A549 (cell line): ENCODE measurements at regions not wholly inside any gene's neighbourhood (a gene's known extent, or its start where the extent isn't known, plus 50 kb on each side); places are given as distances from the start of the nearest gene placed in this dataset.

ENCODE experiments used
- ATAC-seq, 2 experiments: fragments of 200-7000 bp in 1 of 2; fragments of >200 bp in 1 of 2; cut with Nextera tagmentation in 1 of 2; cut with Tn5 transposase in 1 of 2; 3 replicates each; pipeline versions ENCODE4 v1.8.0 to v1.9.1; 2018 to 2020; ENCODE audit warnings: mild to moderate bottlenecking in 1 of 2, moderate library complexity in 1 of 2
- CTCF ChIA-PET: fragments of 300-600 bp; sonication (Branson Sonifier 250); formaldehyde crosslinking; extraction: SDS; loops from one replicate; lab custom pipeline; 2021; ENCODE audit warnings: antibody characterized with exemption, inconsistent platforms; lab: Yijun Ruan, JAX
- POLR2A ChIA-PET: fragments of 350-600 bp; formaldehyde crosslinking; extraction: SDS; loops from one replicate; lab custom pipeline; 2021; ENCODE audit warnings: antibody characterized with exemption, inconsistent platforms; lab: Yijun Ruan, JAX
- DNase-seq, 2 experiments: peaks; one replicate each; pipeline versions ENCODE4 v3.0.0 to v3.0.0-alpha.2; 2011 to 2016; ENCODE audit warnings: low read depth in 1 of 2, low spot score in 1 of 2
- FAIRE-seq: peaks from 2 replicates; lab custom pipeline; 2011; peaks lifted over from hg19 to GRCh38; lab: Jason Lieb, UNC
- H3K27ac ChIP-seq, 2 experiments: fragments of >200 bp; sonication (Bioruptor Twin); formaldehyde crosslinking; 3 replicates each; pipeline ENCODE4 v1.5.1; 2016 to 2017
- H3K4me1 ChIP-seq: fragments of >200 bp; sonication (Bioruptor Twin); formaldehyde crosslinking; 3 replicates; pipeline ENCODE4 v1.6.1; 2016
- H3K4me2 ChIP-seq: fragments of >200 bp; sonication (Bioruptor Twin); formaldehyde crosslinking; 3 replicates; pipeline ENCODE4 v1.6.1; 2016
- H3K4me3 ChIP-seq: fragments of >200 bp; sonication (Bioruptor Twin); formaldehyde crosslinking; 3 replicates; pipeline ENCODE4 v1.5.1; 2016
- H3K9me3 ChIP-seq: fragments of >200 bp; sonication (Bioruptor Twin); formaldehyde crosslinking; 3 replicates; pipeline ENCODE4 v1.6.1; 2016
- BHLHE40 ChIP-seq: IDR thresholded peaks from 2 replicates; pipeline ENCODE4 v1.6.1; 2012; ENCODE audit warnings: low read depth, low read length, inconsistent platforms
- CBX2 ChIP-seq: fragments of 200-600 bp; sonication (generic); IDR thresholded peaks from 2 replicates; pipeline ENCODE4 v1.6.1; 2016; ENCODE audit warnings: low read depth, mild to moderate bottlenecking, borderline replicate concordance
- CHD4 ChIP-seq: fragments of 200-600 bp; sonication (generic); IDR thresholded peaks from 2 replicates; pipeline ENCODE4 v1.6.1; 2016; ENCODE audit warnings: antibody characterized with exemption, mild to moderate bottlenecking, borderline replicate concordance
- EHF ChIP-seq: fragments of 250-450 bp; sonication (Bioruptor Pico); IDR thresholded peaks from 2 replicates; pipeline ENCODE4 v1.5.0; 2020; ENCODE audit warnings: mild to moderate bottlenecking
- FOSB ChIP-seq: fragments of 250-450 bp; sonication (Bioruptor Pico); IDR thresholded peaks from 2 replicates; pipeline ENCODE4 v1.5.0; 2020; ENCODE audit warnings: mild to moderate bottlenecking, moderate library complexity
- FOXS1 ChIP-seq: fragments of 250-450 bp; sonication (Bioruptor Pico); IDR thresholded peaks from 2 replicates; pipeline ENCODE4 v1.5.0; 2020; ENCODE audit warnings: mild to moderate bottlenecking, moderate library complexity
- GATA3 ChIP-seq: IDR thresholded peaks from 2 replicates; pipeline ENCODE4 v1.6.1; 2012; ENCODE audit warnings: borderline replicate concordance
- HOXA7 ChIP-seq: fragments of 250-450 bp; sonication (Bioruptor Pico); IDR thresholded peaks from 2 replicates; pipeline ENCODE4 v1.5.0; 2020; ENCODE audit warnings: mild to moderate bottlenecking, moderate library complexity
- JUN ChIP-seq, 2 experiments: fragments of >200 bp; sonication (Bioruptor Twin); formaldehyde crosslinking; IDR thresholded peaks; 2 replicates in 1 of 2; 3 replicates in 1 of 2; pipeline ENCODE4 v1.6.1; 2016 to 2017
- JUNB ChIP-seq: fragments of >200 bp; sonication (Bioruptor Twin); formaldehyde crosslinking; IDR thresholded peaks from 2 replicates; pipeline ENCODE4 v1.6.1; 2016
- KDM1A ChIP-seq: fragments of 200-600 bp; sonication (generic); IDR thresholded peaks from 2 replicates; pipeline ENCODE4 v1.6.1; 2016; ENCODE audit warnings: low read depth, mild to moderate bottlenecking
- KDM5A ChIP-seq: fragments of 200-600 bp; sonication (generic); IDR thresholded peaks from 2 replicates; pipeline ENCODE4 v1.6.1; 2016; ENCODE audit warnings: antibody characterized with exemption, mild to moderate bottlenecking
- MAFK ChIP-seq: fragments of 450-650 bp; IDR thresholded peaks from 2 replicates; pipeline ENCODE4 v1.6.1; 2014; ENCODE audit not compliant: partially characterized antibody
- MAZ ChIP-seq: fragments of 150-350 bp; IDR thresholded peaks from 2 replicates; pipeline ENCODE4 v1.6.1; 2014; ENCODE audit warnings: antibody characterized with exemption, low read depth, low read length, borderline replicate concordance
- NPAS2 ChIP-seq: fragments of 250-450 bp; sonication (Bioruptor Pico); IDR thresholded peaks from 2 replicates; pipeline ENCODE4 v1.8.0; 2022; ENCODE audit warnings: mild to moderate bottlenecking, moderate library complexity, borderline replicate concordance
- NR3C1 ChIP-seq: fragments of >200 bp; sonication (Bioruptor Twin); formaldehyde crosslinking; IDR thresholded peaks from 3 replicates; pipeline ENCODE4 v1.6.1; 2017
- RAD21 ChIP-seq, 2 experiments: fragments of >200 bp in 1 of 2; sonication (Bioruptor Twin) in 1 of 2; formaldehyde crosslinking in 1 of 2; IDR thresholded peaks in 1 of 2; conservative IDR thresholded peaks in 1 of 2; 2 replicates in 1 of 2; 3 replicates in 1 of 2; pipeline ENCODE4 v1.6.1; 2012 to 2018; ENCODE audit warnings: inconsistent platforms in 1 of 2
- RFX5 ChIP-seq: fragments of 450-650 bp; IDR thresholded peaks from 2 replicates; pipeline ENCODE4 v1.7.1; 2014; ENCODE audit warnings: antibody characterized with exemption, mild to moderate bottlenecking, moderate library complexity
- TFCP2L1 ChIP-seq: fragments of 250-450 bp; sonication (Bioruptor Pico); IDR thresholded peaks from 2 replicates; pipeline ENCODE4 v1.5.0; 2021; ENCODE audit warnings: mild to moderate bottlenecking
- TP53 ChIP-seq: fragments of 250-450 bp; sonication (Bioruptor Pico); IDR thresholded peaks from 2 replicates; pipeline ENCODE4 v1.5.0; 2021; ENCODE audit warnings: mild to moderate bottlenecking, moderate library complexity
- ZC3H11A ChIP-seq: fragments of 450-650 bp; IDR thresholded peaks from 2 replicates; pipeline ENCODE4 v1.6.1; 2014; ENCODE audit warnings: antibody characterized with exemption, mild to moderate bottlenecking
- ZFP36 ChIP-seq: fragments of 450-650 bp; IDR thresholded peaks from 2 replicates; pipeline ENCODE4 v1.6.1; 2014; ENCODE audit warnings: borderline replicate concordance; ENCODE audit not compliant: partially characterized antibody
- WGBS: methylation state at CpG from one replicate; pipeline ENCODE4 v1.1.6; 2017; ENCODE audit errors: missing lambda C conversion rate; 5-methylcytosine and 5-hydroxymethylcytosine counted together
- TF ChIP-seq, protein P1 (sequence below): fragments of >200 bp; sonication (Bioruptor Twin); formaldehyde crosslinking; IDR thresholded peaks from 2 replicates; pipeline ENCODE4 v1.6.1; 2016
- TF ChIP-seq, protein P2 (sequence below): IDR thresholded peaks from 2 replicates; pipeline ENCODE4 v1.6.1; 2012
- TF ChIP-seq, protein P3 (sequence below): fragments of 150-350 bp; IDR thresholded peaks from 2 replicates; pipeline ENCODE4 v1.6.1; 2014; ENCODE audit warnings: low read depth, mild to moderate bottlenecking, low read length
- TF ChIP-seq, protein P4 (sequence below): fragments of 250-450 bp; sonication (Bioruptor Pico); IDR thresholded peaks from 2 replicates; pipeline ENCODE4 v1.5.0; 2020; ENCODE audit warnings: low read depth, mild to moderate bottlenecking, moderate library complexity

DNA sequence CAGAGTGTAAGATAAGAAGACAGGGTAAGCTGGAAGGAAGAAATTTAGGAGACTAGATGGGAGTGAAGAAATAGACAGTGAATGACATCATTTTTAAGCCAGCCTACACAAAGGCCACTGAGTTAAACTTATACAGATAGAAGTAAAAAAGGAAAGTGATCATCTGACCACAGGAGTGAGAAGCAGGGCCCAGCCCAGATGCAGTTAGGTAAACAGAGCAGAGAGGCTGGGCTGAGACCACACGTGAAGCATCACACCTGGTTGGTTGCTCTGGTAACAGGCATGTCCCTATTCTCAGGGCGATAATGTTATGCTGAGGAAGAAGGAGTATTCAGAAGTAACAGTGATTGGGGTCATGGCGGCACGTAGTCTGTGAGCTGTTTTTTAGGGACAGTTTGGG, 1079.4 kb downstream of the AACS start:
- POLR2A ChIA-PET, result no interaction called here
- DNase-seq (no peak), ATAC-seq (no peak)
- CTCF ChIA-PET, result no interaction called here
- H3K4me3 ChIP-seq, result no peak overlapping the region
- H3K4me1 ChIP-seq, result no peaks in the 10 kb centered on the region
- TF ChIP-seq RAD21 (conservative IDR thresholded peaks at IDR 0.05 in 1 of 2, IDR thresholded peaks at IDR 0.05 in 1 of 2) (no peak), JUNB (no peak), KDM1A (no peak), FOSB (CRISPR knock-in tag) (no peak), ZFP36 (no peak), NPAS2 (CRISPR knock-in tag) (no peak), EHF (CRISPR knock-in tag) (no peak)
- TF ChIP-seq, protein P1, sequence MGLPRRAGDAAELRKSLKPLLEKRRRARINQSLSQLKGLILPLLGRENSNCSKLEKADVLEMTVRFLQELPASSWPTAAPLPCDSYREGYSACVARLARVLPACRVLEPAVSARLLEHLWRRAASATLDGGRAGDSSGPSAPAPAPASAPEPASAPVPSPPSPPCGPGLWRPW, result no peak
- TF ChIP-seq, protein P2, sequence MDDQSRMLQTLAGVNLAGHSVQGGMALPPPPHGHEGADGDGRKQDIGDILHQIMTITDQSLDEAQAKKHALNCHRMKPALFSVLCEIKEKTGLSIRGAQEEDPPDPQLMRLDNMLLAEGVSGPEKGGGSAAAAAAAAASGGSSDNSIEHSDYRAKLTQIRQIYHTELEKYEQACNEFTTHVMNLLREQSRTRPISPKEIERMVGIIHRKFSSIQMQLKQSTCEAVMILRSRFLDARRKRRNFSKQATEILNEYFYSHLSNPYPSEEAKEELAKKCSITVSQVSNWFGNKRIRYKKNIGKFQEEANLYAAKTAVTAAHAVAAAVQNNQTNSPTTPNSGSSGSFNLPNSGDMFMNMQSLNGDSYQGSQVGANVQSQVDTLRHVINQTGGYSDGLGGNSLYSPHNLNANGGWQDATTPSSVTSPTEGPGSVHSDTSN, result no peak
- TF ChIP-seq, protein P3, sequence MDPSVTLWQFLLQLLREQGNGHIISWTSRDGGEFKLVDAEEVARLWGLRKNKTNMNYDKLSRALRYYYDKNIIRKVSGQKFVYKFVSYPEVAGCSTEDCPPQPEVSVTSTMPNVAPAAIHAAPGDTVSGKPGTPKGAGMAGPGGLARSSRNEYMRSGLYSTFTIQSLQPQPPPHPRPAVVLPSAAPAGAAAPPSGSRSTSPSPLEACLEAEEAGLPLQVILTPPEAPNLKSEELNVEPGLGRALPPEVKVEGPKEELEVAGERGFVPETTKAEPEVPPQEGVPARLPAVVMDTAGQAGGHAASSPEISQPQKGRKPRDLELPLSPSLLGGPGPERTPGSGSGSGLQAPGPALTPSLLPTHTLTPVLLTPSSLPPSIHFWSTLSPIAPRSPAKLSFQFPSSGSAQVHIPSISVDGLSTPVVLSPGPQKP, result no peak
- TF ChIP-seq, all 56 proteins: peak for 0
- 38% methylated on average over 4 of the region's 4 CpGs for whole genome bisulfite sequencing
- H3K9me3 ChIP-seq, result 0 out of 3 replicates have a peak, but pooled peaks cover 5% of the 10 kb centered on the region
- H3K27ac ChIP-seq, result no peak overlapping the region
- no peak overlapping the region for H3K4me2 ChIP-seq
- no peak for FAIRE-seq

DNA sequence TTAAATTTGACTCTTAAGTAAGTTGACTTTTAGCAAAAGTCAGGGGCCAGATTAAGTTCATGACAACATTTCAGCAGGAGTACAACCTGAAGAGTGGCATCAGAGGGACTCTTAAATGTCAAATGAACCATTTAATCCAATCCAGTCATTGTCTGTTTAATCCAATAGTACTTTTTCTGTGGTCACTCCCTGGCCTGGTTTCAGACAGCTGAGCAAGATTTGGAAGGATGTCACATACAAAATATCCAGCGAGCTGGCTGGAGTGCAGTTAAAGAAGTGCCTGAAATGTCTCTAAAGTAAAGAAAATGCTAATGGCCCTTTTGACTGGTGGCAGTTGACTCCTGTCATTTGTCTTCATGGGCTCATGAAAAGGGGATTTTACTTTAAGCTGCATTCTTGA, 1082.1 kb downstream of the AACS start:
- DNase-seq (no peak), FAIRE-seq (no peak), ATAC-seq (no peak)
- ChIA-PET CTCF (interaction anchor here (1.5 kb wide), 1 partner anchor 9 kb away, joined by 3 read pairs; no protein-coding TSS in a partner anchor), POLR2A (no interaction called here)
- H3K9me3 ChIP-seq, result no peaks in the 10 kb centered on the region
- no peak overlapping the region for H3K4me3 ChIP-seq
- TF ChIP-seq, protein P4, sequence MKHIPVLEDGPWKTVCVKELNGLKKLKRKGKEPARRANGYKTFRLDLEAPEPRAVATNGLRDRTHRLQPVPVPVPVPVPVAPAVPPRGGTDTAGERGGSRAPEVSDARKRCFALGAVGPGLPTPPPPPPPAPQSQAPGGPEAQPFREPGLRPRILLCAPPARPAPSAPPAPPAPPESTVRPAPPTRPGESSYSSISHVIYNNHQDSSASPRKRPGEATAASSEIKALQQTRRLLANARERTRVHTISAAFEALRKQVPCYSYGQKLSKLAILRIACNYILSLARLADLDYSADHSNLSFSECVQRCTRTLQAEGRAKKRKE (CRISPR knock-in tag), result no peak
- TF ChIP-seq KDM1A (no peak), TP53 (CRISPR knock-in tag) (no peak), ZC3H11A (no peak), CHD4 (no peak), KDM5A (no peak), FOXS1 (CRISPR knock-in tag) (no peak), MAFK (no peak), HOXA7 (CRISPR knock-in tag) (no peak), NR3C1 (no peak), GATA3 (no peak), JUN (IDR thresholded peaks at IDR 0.05) (no peak), MAZ (no peak), RFX5 (no peak), CBX2 (no peak), TFCP2L1 (CRISPR knock-in tag) (no peak), BHLHE40 (no peak)
- TF ChIP-seq, protein P2, result no peak
- TF ChIP-seq, protein P3, result no peak
- H3K27ac ChIP-seq, result no peak overlapping the region
- WGBS, result 0% methylated on average over 1 of the region's 1 CpG
- no peaks in the 10 kb centered on the region for H3K4me1 ChIP-seq
- H3K4me2 ChIP-seq, result no peak overlapping the region
